Motor neuron (in vitro differentiated cells): ENCODE measurements at regions not wholly inside any gene's neighbourhood (a gene's known extent, or its start where the extent isn't known, plus 50 kb on each side); places are given as distances from the start of the nearest gene placed in this dataset.

Experiments used
- ATAC-seq, 8 experiments: fragments of 200-7000 bp; cut with Tn5 transposase; replicated peaks in 6 of 8; 2 replicates each; pipeline ENCODE4 v1.8.0; 2021; ENCODE audit warnings: mild to moderate bottlenecking in 8 of 8, moderate library complexity in 8 of 8
- H3K27ac ChIP-seq, 2 donors: fragments of 250-450 bp; sonication (Bioruptor Pico); 2 replicates each; pipeline ENCODE4 v1.9.0; 2021; ENCODE audit warnings: antibody characterized with exemption in 2 of 2, mild to moderate bottlenecking in 2 of 2, moderate library complexity in 1 of 2
- H3K4me1 ChIP-seq, 2 donors: fragments of 250-450 bp; sonication (Bioruptor Pico); replicated peaks in 1 of 2; 2 replicates each; pipeline ENCODE4 v1.6.1; 2021; ENCODE audit warnings: antibody characterized with exemption in 2 of 2, mild to moderate bottlenecking in 2 of 2, moderate library complexity in 1 of 2
- H3K4me3 ChIP-seq, 5 donors: fragments of 250-450 bp; sonication (Bioruptor Pico); 2 replicates each; pipeline ENCODE4 v1.9.0; 2021; ENCODE audit warnings: antibody characterized with exemption in 5 of 5, mild to moderate bottlenecking in 5 of 5, moderate library complexity in 4 of 5
- WGBS, 10 experiments: fragments of 450-650 bp; shearing (Covaris generic); methylation state at CpG; one replicate each; pipeline ENCODE4 v1.0.0; 2022; 5-methylcytosine and 5-hydroxymethylcytosine counted together
- in situ Hi-C, 9 experiments: fragments of 400-800 bp; cut with MboI; loops; one replicate each; pipeline ENCODE4 v1.15.0; 2021; ENCODE audit warnings: low sequenced_read_pairs in 9 of 9, low pct_unique_long_range_greater_than_20kb in 2 of 9; ENCODE audit not compliant: unreplicated experiment in 9 of 9

GRCh38 chr18:71809711-71810110 lies 734.4 kb downstream of the CBLN2 start:
- 0 to 90% (median 43%) methylated on average over 1 to 3 of the region's 3 CpGs for WGBS, 10 experiments
- Histone ChIP-seq H3K27ac (no peak overlapping the region), H3K4me1 (no peaks in the 10 kb centered on the region), H3K4me3 (no peak overlapping the region)
- ATAC-seq = no peak
- in situ Hi-C loops = no loop called here

- Histone ChIP-seq H3K4me3 (no peak overlapping the region), H3K4me1 (no peaks in the 10 kb centered on the region), H3K27ac (no peak overlapping the region)
- ATAC-seq = no peak
- WGBS, 10 experiments = 0 to 92% (median 33%) methylated on average over 1 to 5 of the region's 5 CpGs; no CpG with 5 or more reads in 3 of the 10 experiments
- in situ Hi-C loops = no loop called here
Observed at GRCh38 chr18:71808616-71809015, 735.5 kb downstream of the CBLN2 start.

- Histone ChIP-seq H3K4me3 (no peak overlapping the region), H3K4me1 (no peaks in the 10 kb centered on the region), H3K27ac (no peak overlapping the region)
- in situ Hi-C loops = no loop called here
- WGBS, 10 experiments = 0 to 100% (median 82%) methylated on average over 1 of the region's 1 CpG; no CpG with 5 or more reads in 1 of the 10 experiments
- no peak for ATAC-seq
Observed at GRCh38 chr18:71807586-71807985, 736.6 kb downstream of the CBLN2 start.

- no peak overlapping the region for H3K27ac ChIP-seq
- no peak for ATAC-seq
- in situ Hi-C loops = no loop called here
- H3K4me1 ChIP-seq = no peaks in the 10 kb centered on the region
- H3K4me3 ChIP-seq = no peak overlapping the region
- WGBS, 10 experiments = 0 to 93% (median 44%) methylated on average over 2 to 6 of the region's 6 CpGs
Observed at GRCh38 chr18:71798986-71799673, 745.0 kb downstream of the CBLN2 start.

- 13 to 100% (median 57%) methylated on average over 1 to 5 of the region's 7 CpGs; no CpG with 5 or more reads in 3 of the 10 experiments for whole genome bisulfite sequencing, 10 experiments
- no peak for ATAC-seq
Observed at GRCh38 chr18:71797554-71797953, 746.6 kb downstream of the CBLN2 start.

GRCh38 chr18:71784777-71785176 lies 759.4 kb downstream of the CBLN2 start:
- Histone ChIP-seq H3K4me3 (no peak overlapping the region), H3K27ac (no peak overlapping the region), H3K4me1 (peaks cover 0 to 4% of the 10 kb centered on the region in 2 donors)
- 12 to 100% (median 77%) methylated on average over 1 to 4 of the region's 4 CpGs; no CpG with 5 or more reads in 2 of the 10 experiments for WGBS, 10 experiments
- in situ Hi-C loops = no loop called here
- ATAC-seq = no peak

More at GRCh38 chr18:71797554-71797953, 746.6 kb downstream of the CBLN2 start:
- Histone ChIP-seq H3K27ac (no peak overlapping the region), H3K4me1 (no peaks in the 10 kb centered on the region), H3K4me3 (no peak overlapping the region)
- in situ Hi-C loops = no loop called here

GRCh38 chr18:71760541-71760940 lies 783.6 kb downstream of the CBLN2 start:
- no peak overlapping the region for H3K4me3 ChIP-seq
- H3K27ac ChIP-seq = no peak overlapping the region
- no peaks in the 10 kb centered on the region for H3K4me1 ChIP-seq
- 3 to 100% (median 33%) methylated on average over 1 to 5 of the region's 5 CpGs; no CpG with 5 or more reads in 1 of the 10 experiments for WGBS, 10 experiments
- in situ Hi-C loops = no loop called here
- ATAC-seq = no peak

GRCh38 chr18:71754246-71754645 lies 789.9 kb downstream of the CBLN2 start:
- Histone ChIP-seq H3K4me3 (no peak overlapping the region), H3K27ac (no peak overlapping the region), H3K4me1 (no peaks in the 10 kb centered on the region)
- in situ Hi-C loops = no loop called here
- no peak for ATAC-seq
- WGBS, 10 experiments = 17 to 100% (median 75%) methylated on average over 1 of the region's 1 CpG; no CpG with 5 or more reads in 4 of the 10 experiments

GRCh38 chr18:71743634-71744033 lies 800.5 kb downstream of the CBLN2 start:
- no peak overlapping the region for H3K27ac ChIP-seq
- H3K4me3 ChIP-seq = no peak overlapping the region
- WGBS, 10 experiments = 22 to 98% (median 89%) methylated on average over 2 to 4 of the region's 4 CpGs
- H3K4me1 ChIP-seq = no peaks in the 10 kb centered on the region
- ATAC-seq = no peak
- in situ Hi-C loops = no loop called here

- WGBS, 10 experiments = 0 to 95% (median 78%) methylated on average over 1 to 2 of the region's 2 CpGs; no CpG with 5 or more reads in 3 of the 10 experiments
- no peaks in the 10 kb centered on the region for H3K4me1 ChIP-seq
- no peak overlapping the region for H3K27ac ChIP-seq
- in situ Hi-C loops = no loop called here
- ATAC-seq = no peak
- H3K4me3 ChIP-seq = no peak overlapping the region
Observed at GRCh38 chr18:71729611-71730010, 814.5 kb downstream of the CBLN2 start.

- WGBS, 10 experiments = 0 to 52% (median 29%) methylated on average over 1 to 2 of the region's 2 CpGs; no CpG with 5 or more reads in 5 of the 10 experiments
- in situ Hi-C loops = no loop called here
- Histone ChIP-seq H3K4me1 (no peaks in the 10 kb centered on the region), H3K27ac (no peak overlapping the region), H3K4me3 (no peak overlapping the region)
- peak in 1 of 8 experiments; percentile 42 for ATAC-seq
Observed at GRCh38 chr18:71727909-71728308, 816.2 kb downstream of the CBLN2 start.

GRCh38 chr18:71725256-71725655 lies 818.9 kb downstream of the CBLN2 start:
- Histone ChIP-seq H3K4me1 (no peaks in the 10 kb centered on the region), H3K27ac (no peak overlapping the region), H3K4me3 (no peak overlapping the region)
- in situ Hi-C loops = no loop called here
- 13 to 100% (median 43%) methylated on average over 1 to 2 of the region's 2 CpGs; no CpG with 5 or more reads in 3 of the 10 experiments for WGBS, 10 experiments
- no peak for ATAC-seq

GRCh38 chr18:71707985-71708500 lies 836.1 kb downstream of the CBLN2 start:
- in situ Hi-C loops = no loop called here
- WGBS, 10 experiments = 0 to 100% (median 60%) methylated on average over 1 of the region's 1 CpG; no CpG with 5 or more reads in 5 of the 10 experiments
- ATAC-seq = no peak
- no peak overlapping the region for H3K4me3 ChIP-seq
- H3K4me1 ChIP-seq = no peaks in the 10 kb centered on the region
- no peak overlapping the region for H3K27ac ChIP-seq

GRCh38 chr18:71707400-71707799 lies 836.7 kb downstream of the CBLN2 start:
- in situ Hi-C loops = no loop called here
- Histone ChIP-seq H3K4me3 (no peak overlapping the region), H3K27ac (no peak overlapping the region), H3K4me1 (no peaks in the 10 kb centered on the region)
- ATAC-seq = no peak
- WGBS, 10 experiments = 0 to 100% (median 88%) methylated on average over 1 of the region's 1 CpG; no CpG with 5 or more reads in 3 of the 10 experiments
